HCT116 (cell line): ENCODE measurements at regions not wholly inside any gene's neighbourhood (a gene's known extent, or its start where the extent isn't known, plus 50 kb on each side); places are given as distances from the start of the nearest gene placed in this dataset.

ENCODE experiments used
- CTCF ChIP-seq, 3 experiments: fragments of 200-600 bp in 1 of 3; sonication (generic) in 1 of 3; IDR thresholded peaks in 2 of 3; conservative IDR thresholded peaks in 1 of 3; 2 replicates each; pipeline ENCODE4 v1.5.1; 2012 to 2017; ENCODE audit warnings: low read depth in 2 of 3, low read length in 2 of 3, antibody characterized with exemption in 1 of 3, borderline replicate concordance in 1 of 3, control low read depth in 1 of 3, mild to moderate bottlenecking in 1 of 3, mixed read lengths in 1 of 3, mixed run types in 1 of 3, moderate library complexity in 1 of 3; ENCODE audit not compliant: insufficient read depth in 1 of 3
- EZH2 ChIP-seq: fragments of 200-600 bp; sonication (generic); IDR thresholded peaks from 2 replicates; pipeline ENCODE4 v1.6.1; 2017; ENCODE audit warnings: antibody characterized with exemption, mixed run types
- EZH2phosphoT487 ChIP-seq: fragments of 200-600 bp; IDR thresholded peaks from 2 replicates; pipeline ENCODE4 v1.6.1; 2018; ENCODE audit warnings: antibody characterized with exemption, borderline replicate concordance
- FOSL1 ChIP-seq: IDR thresholded peaks from 2 replicates; pipeline ENCODE4 v1.6.1; 2012; ENCODE audit warnings: low read depth
- POLR2A ChIP-seq: IDR thresholded peaks from 2 replicates; pipeline ENCODE4 v1.7.0; 2011; ENCODE audit warnings: borderline replicate concordance; ENCODE audit not compliant: insufficient read depth, insufficient read length; ENCODE audit errors: extremely low read depth
- POLR2AphosphoS5 ChIP-seq: IDR thresholded peaks from 2 replicates; pipeline ENCODE4 v1.6.1; 2011; ENCODE audit warnings: mild to moderate bottlenecking, low read depth, low read length, moderate library complexity
- SIN3A ChIP-seq: IDR thresholded peaks from 2 replicates; pipeline ENCODE4 v1.6.1; 2012; ENCODE audit warnings: low read depth
- SP1 ChIP-seq: IDR thresholded peaks from 2 replicates; pipeline ENCODE4 v1.6.1; 2012; ENCODE audit warnings: low read depth
- YY1 ChIP-seq: IDR thresholded peaks from 2 replicates; pipeline ENCODE4 v1.6.1; 2011; ENCODE audit warnings: low read length, low read depth, moderate library complexity, mild to moderate bottlenecking; ENCODE audit not compliant: insufficient replicate concordance; ENCODE audit errors: extremely low read depth
- ZFX ChIP-seq: fragments of 450-650 bp; IDR thresholded peaks from 2 replicates; pipeline ENCODE4 v1.6.1; 2017
- ZNF274 ChIP-seq: fragments of 200-500 bp; sonication (Bioruptor generic); IDR thresholded peaks from 2 replicates; pipeline ENCODE4 v1.6.1; 2014; ENCODE audit warnings: mild to moderate bottlenecking, low read depth, low read length, inconsistent platforms
- TF ChIP-seq, protein P1 (sequence below): IDR thresholded peaks from 2 replicates; pipeline ENCODE4 v1.6.1; 2012; ENCODE audit warnings: low read depth

- TF ChIP-seq FOSL1 (no peak), POLR2AphosphoS5 (no peak), CTCF (IDR thresholded peaks at IDR 0.05 in 2 of 3, conservative IDR thresholded peaks at IDR 0.05 in 1 of 3; ENCODE audit: borderline replicate concordance in 1 of 3, insufficient read depth in 1 of 3, low read depth in 2 of 3, low read length in 2 of 3) (no peak), EZH2 (no peak), ZFX (no peak), POLR2A (no peak), EZH2phosphoT487 (no peak), ZNF274 (no peak), SIN3A (no peak), YY1 (no peak), SP1 (no peak)
- TF ChIP-seq, protein P1, sequence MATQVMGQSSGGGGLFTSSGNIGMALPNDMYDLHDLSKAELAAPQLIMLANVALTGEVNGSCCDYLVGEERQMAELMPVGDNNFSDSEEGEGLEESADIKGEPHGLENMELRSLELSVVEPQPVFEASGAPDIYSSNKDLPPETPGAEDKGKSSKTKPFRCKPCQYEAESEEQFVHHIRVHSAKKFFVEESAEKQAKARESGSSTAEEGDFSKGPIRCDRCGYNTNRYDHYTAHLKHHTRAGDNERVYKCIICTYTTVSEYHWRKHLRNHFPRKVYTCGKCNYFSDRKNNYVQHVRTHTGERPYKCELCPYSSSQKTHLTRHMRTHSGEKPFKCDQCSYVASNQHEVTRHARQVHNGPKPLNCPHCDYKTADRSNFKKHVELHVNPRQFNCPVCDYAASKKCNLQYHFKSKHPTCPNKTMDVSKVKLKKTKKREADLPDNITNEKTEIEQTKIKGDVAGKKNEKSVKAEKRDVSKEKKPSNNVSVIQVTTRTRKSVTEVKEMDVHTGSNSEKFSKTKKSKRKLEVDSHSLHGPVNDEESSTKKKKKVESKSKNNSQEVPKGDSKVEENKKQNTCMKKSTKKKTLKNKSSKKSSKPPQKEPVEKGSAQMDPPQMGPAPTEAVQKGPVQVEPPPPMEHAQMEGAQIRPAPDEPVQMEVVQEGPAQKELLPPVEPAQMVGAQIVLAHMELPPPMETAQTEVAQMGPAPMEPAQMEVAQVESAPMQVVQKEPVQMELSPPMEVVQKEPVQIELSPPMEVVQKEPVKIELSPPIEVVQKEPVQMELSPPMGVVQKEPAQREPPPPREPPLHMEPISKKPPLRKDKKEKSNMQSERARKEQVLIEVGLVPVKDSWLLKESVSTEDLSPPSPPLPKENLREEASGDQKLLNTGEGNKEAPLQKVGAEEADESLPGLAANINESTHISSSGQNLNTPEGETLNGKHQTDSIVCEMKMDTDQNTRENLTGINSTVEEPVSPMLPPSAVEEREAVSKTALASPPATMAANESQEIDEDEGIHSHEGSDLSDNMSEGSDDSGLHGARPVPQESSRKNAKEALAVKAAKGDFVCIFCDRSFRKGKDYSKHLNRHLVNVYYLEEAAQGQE, result no peak
Measured at GRCh38 chr11:42175203-42175602, 715.8 kb upstream of the LRRC4C start.
